ENCODE measurements at regions not wholly inside any gene's neighbourhood (a gene's known extent, or its start where the extent isn't known, plus 50 kb on each side); places are given as distances from the start of the nearest gene placed in this dataset.

GRCh38 chr2:225184948-225185347 lies 142.7 kb upstream of the DOCK10 start:
- Histone ChIP-seq H3K27me3 (ENCODE audit: low read depth, low read length) (no peaks in the 10 kb centered on the region), H3K4me2 (ENCODE audit: low read length) (no peak overlapping the region), H3K4me1 (ENCODE audit: low read length) (no peaks in the 10 kb centered on the region; the same call in 1 of the 2 replicates), H3K27ac (ENCODE audit: low read length) (no peak overlapping the region), H3K9me3 (ENCODE audit: insufficient read depth, low read length) (no peaks in the 10 kb centered on the region), H3K4me3 (ENCODE audit: low read length) (no peak overlapping the region), H3K9ac (ENCODE audit: low read length) (no peak overlapping the region), H3K36me3 (replicated peaks; ENCODE audit: low read depth, low read length) (no peaks in the 10 kb centered on the region), H2AFZ (ENCODE audit: low read depth, low read length) (no peak overlapping the region), H4K20me1 (ENCODE audit: insufficient read depth, low read length) (no peaks in the 10 kb centered on the region), H3K79me2 (ENCODE audit: low read length) (no peaks in the 10 kb centered on the region)
- no peak for TF ChIP-seq EZH2phosphoT487 (IDR thresholded peaks at IDR 0.05; ENCODE audit: low read depth)
- no peak for TF ChIP-seq CTCF (IDR thresholded peaks at IDR 0.05; ENCODE audit: low read depth, low read length)

- Histone ChIP-seq H3K4me1 (ENCODE audit: low read length) (no peaks in the 10 kb centered on the region), H3K79me2 (ENCODE audit: low read length) (no peaks in the 10 kb centered on the region)
- TF ChIP-seq EZH2phosphoT487 (IDR thresholded peaks at IDR 0.05; ENCODE audit: low read depth): no peak
- TF ChIP-seq CTCF (IDR thresholded peaks at IDR 0.05; ENCODE audit: low read depth, low read length): no peak
Measured at GRCh38 chr2:225182126-225182525, 139.9 kb upstream of the DOCK10 start.

GRCh38 chr2:225177098-225177497 lies 134.8 kb upstream of the DOCK10 start:
- H3K4me1 ChIP-seq (ENCODE audit: low read length): no peaks in the 10 kb centered on the region
- H3K4me2 ChIP-seq (ENCODE audit: low read length): no peak overlapping the region
- H3K36me3 ChIP-seq (replicated peaks; ENCODE audit: low read depth, low read length): no peaks in the 10 kb centered on the region
- no peak overlapping the region for H3K27ac ChIP-seq (ENCODE audit: low read length)
- H2AFZ ChIP-seq (ENCODE audit: low read depth, low read length): no peak overlapping the region
- H3K79me2 ChIP-seq (ENCODE audit: low read length): no peaks in the 10 kb centered on the region
- H4K20me1 ChIP-seq (ENCODE audit: insufficient read depth, low read length): no peaks in the 10 kb centered on the region
- no peaks in the 10 kb centered on the region for H3K27me3 ChIP-seq (ENCODE audit: low read depth, low read length)
- no peak overlapping the region for H3K9ac ChIP-seq (ENCODE audit: low read length)
- H3K9me3 ChIP-seq (ENCODE audit: insufficient read depth, low read length): no peaks in the 10 kb centered on the region
- TF ChIP-seq EZH2phosphoT487 (IDR thresholded peaks at IDR 0.05; ENCODE audit: low read depth) (no peak), CTCF (IDR thresholded peaks at IDR 0.05; ENCODE audit: low read depth, low read length) (no peak)
- H3K4me3 ChIP-seq (ENCODE audit: low read length): no peak overlapping the region

More at GRCh38 chr2:225182126-225182525, 139.9 kb upstream of the DOCK10 start:
- H4K20me1 ChIP-seq (ENCODE audit: insufficient read depth, low read length): no peaks in the 10 kb centered on the region
- H3K9me3 ChIP-seq (ENCODE audit: insufficient read depth, low read length): no peaks in the 10 kb centered on the region
- no peak overlapping the region for H3K9ac ChIP-seq (ENCODE audit: low read length)
- no peaks in the 10 kb centered on the region for H3K27me3 ChIP-seq (ENCODE audit: low read depth, low read length)
- H3K27ac ChIP-seq (ENCODE audit: low read length): no peak overlapping the region
- H3K4me3 ChIP-seq (ENCODE audit: low read length): no peak overlapping the region
- no peak overlapping the region for H2AFZ ChIP-seq (ENCODE audit: low read depth, low read length)
- H3K36me3 ChIP-seq (replicated peaks; ENCODE audit: low read depth, low read length): no peaks in the 10 kb centered on the region
- no peak overlapping the region for H3K4me2 ChIP-seq (ENCODE audit: low read length)

GRCh38 chr2:225173909-225174308 lies 131.6 kb upstream of the DOCK10 start:
- Histone ChIP-seq H2AFZ (ENCODE audit: low read depth, low read length) (no peak overlapping the region), H3K9me3 (ENCODE audit: insufficient read depth, low read length) (no peaks in the 10 kb centered on the region), H3K27ac (ENCODE audit: low read length) (no peak overlapping the region), H3K4me2 (ENCODE audit: low read length) (no peak overlapping the region), H3K4me3 (ENCODE audit: low read length) (no peak overlapping the region), H3K36me3 (replicated peaks; ENCODE audit: low read depth, low read length) (no peaks in the 10 kb centered on the region), H4K20me1 (ENCODE audit: insufficient read depth, low read length) (no peaks in the 10 kb centered on the region), H3K27me3 (ENCODE audit: low read depth, low read length) (no peaks in the 10 kb centered on the region), H3K9ac (ENCODE audit: low read length) (no peak overlapping the region), H3K4me1 (ENCODE audit: low read length) (peaks cover 8% of the 10 kb centered on the region), H3K79me2 (ENCODE audit: low read length) (no peaks in the 10 kb centered on the region)
- no peak for TF ChIP-seq CTCF (IDR thresholded peaks at IDR 0.05; ENCODE audit: low read depth, low read length)
- no peak for TF ChIP-seq EZH2phosphoT487 (IDR thresholded peaks at IDR 0.05; ENCODE audit: low read depth)

Measured in OCI-LY3 (cell line).